ENCODE measurements at regions not wholly inside any gene's neighbourhood (a gene's known extent, or its start where the extent isn't known, plus 50 kb on each side); places are given as distances from the start of the nearest gene placed in this dataset.

- TF ChIP-seq POLR2AphosphoS5 (IDR thresholded peaks at IDR 0.05; ENCODE audit: insufficient read depth, low read depth, low read length) (no peak), POLR2A (IDR thresholded peaks at IDR 0.05; ENCODE audit: low read depth, low read length) (no peak), FOS (IDR thresholded peaks at IDR 0.05; ENCODE audit: borderline replicate concordance, insufficient read depth, low read length) (no peak), EZH2 (IDR thresholded peaks at IDR 0.05; ENCODE audit: borderline replicate concordance, low read depth, low read length, severe bottlenecking) (no peak), GATA2 (IDR thresholded peaks at IDR 0.05; ENCODE audit: insufficient read depth, insufficient read length, low read depth, low read length) (no peak), JUN (IDR thresholded peaks at IDR 0.05; ENCODE audit: borderline replicate concordance, insufficient read depth, insufficient read length, low read depth) (no peak)
- TF ChIP-seq, protein P1, sequence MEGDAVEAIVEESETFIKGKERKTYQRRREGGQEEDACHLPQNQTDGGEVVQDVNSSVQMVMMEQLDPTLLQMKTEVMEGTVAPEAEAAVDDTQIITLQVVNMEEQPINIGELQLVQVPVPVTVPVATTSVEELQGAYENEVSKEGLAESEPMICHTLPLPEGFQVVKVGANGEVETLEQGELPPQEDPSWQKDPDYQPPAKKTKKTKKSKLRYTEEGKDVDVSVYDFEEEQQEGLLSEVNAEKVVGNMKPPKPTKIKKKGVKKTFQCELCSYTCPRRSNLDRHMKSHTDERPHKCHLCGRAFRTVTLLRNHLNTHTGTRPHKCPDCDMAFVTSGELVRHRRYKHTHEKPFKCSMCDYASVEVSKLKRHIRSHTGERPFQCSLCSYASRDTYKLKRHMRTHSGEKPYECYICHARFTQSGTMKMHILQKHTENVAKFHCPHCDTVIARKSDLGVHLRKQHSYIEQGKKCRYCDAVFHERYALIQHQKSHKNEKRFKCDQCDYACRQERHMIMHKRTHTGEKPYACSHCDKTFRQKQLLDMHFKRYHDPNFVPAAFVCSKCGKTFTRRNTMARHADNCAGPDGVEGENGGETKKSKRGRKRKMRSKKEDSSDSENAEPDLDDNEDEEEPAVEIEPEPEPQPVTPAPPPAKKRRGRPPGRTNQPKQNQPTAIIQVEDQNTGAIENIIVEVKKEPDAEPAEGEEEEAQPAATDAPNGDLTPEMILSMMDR (IDR thresholded peaks at IDR 0.05; ENCODE audit: extremely low read depth in 1 of 2, insufficient read depth in 1 of 2, low read depth in 1 of 2, low read length in 2 of 2), result no peak
Measured at GRCh38 chr5:51028394-51028793, 354.9 kb upstream of the ISL1 start.

Measured in endothelial cell of umbilical vein (primary cell).